SK-N-SH treated with all-trans-retinoic acid at 6 μM for 48 hours (cell line): ENCODE measurements at regions not wholly inside any gene's neighbourhood (a gene's known extent, or its start where the extent isn't known, plus 50 kb on each side); places are given as distances from the start of the nearest gene placed in this dataset.

Experiments
- ATAC-seq: fragments of 200-7000 bp; cut with Tn5 transposase; 3 replicates; pipeline ENCODE4 v1.9.1; 2020; ENCODE audit warnings: mild to moderate bottlenecking, moderate library complexity
- ARNTL ChIP-seq: fragments of 450-650 bp; formaldehyde crosslinking; IDR thresholded peaks from 2 replicates; pipeline ENCODE4 v1.5.0; 2020; ENCODE audit warnings: low read depth, mild to moderate bottlenecking, moderate library complexity, borderline replicate concordance
- BACH2 ChIP-seq: fragments of 250-450 bp; sonication (Bioruptor Pico); IDR thresholded peaks from 2 replicates; pipeline ENCODE4 v1.9.0; 2021; ENCODE audit warnings: mild to moderate bottlenecking, borderline replicate concordance
- CREB5 ChIP-seq: fragments of 250-450 bp; sonication (Bioruptor Pico); IDR thresholded peaks from 2 replicates; pipeline ENCODE4 v1.5.1; 2020; ENCODE audit warnings: low read depth, mild to moderate bottlenecking, moderate library complexity
- ESRRG ChIP-seq: fragments of 250-450 bp; sonication (Bioruptor Pico); IDR thresholded peaks from 2 replicates; pipeline ENCODE4 v1.6.1; 2021; ENCODE audit warnings: mild to moderate bottlenecking
- GLIS3 ChIP-seq: fragments of 250-450 bp; sonication (Bioruptor Pico); IDR thresholded peaks from 2 replicates; pipeline ENCODE4 v1.5.0; 2020; ENCODE audit warnings: mild to moderate bottlenecking, moderate library complexity
- ISL1 ChIP-seq: fragments of 250-450 bp; sonication (Bioruptor Pico); IDR thresholded peaks from 2 replicates; pipeline ENCODE4 v2.1.2; 2022; ENCODE audit warnings: mild to moderate bottlenecking, moderate library complexity
- OSR1 ChIP-seq: fragments of 250-450 bp; sonication (Bioruptor Pico); IDR thresholded peaks from 2 replicates; pipeline ENCODE4 v1.8.0; 2022; ENCODE audit warnings: moderate library complexity, mild to moderate bottlenecking, inconsistent platforms
- PATZ1 ChIP-seq: fragments of 250-450 bp; sonication (Bioruptor Pico); IDR thresholded peaks from 2 replicates; pipeline ENCODE4 v1.8.0; 2020; ENCODE audit warnings: mild to moderate bottlenecking, moderate library complexity, borderline replicate concordance
- POU6F1 ChIP-seq: fragments of 250-450 bp; sonication (Bioruptor Pico); IDR thresholded peaks from 2 replicates; pipeline ENCODE4 v1.8.0; 2021; ENCODE audit warnings: low read depth, mild to moderate bottlenecking, moderate library complexity, borderline replicate concordance
- SNAI2 ChIP-seq: fragments of 250-450 bp; sonication (Bioruptor Pico); IDR thresholded peaks from 2 replicates; pipeline ENCODE4 v1.5.0; 2020; ENCODE audit warnings: mild to moderate bottlenecking, moderate library complexity
- TCF4 ChIP-seq: fragments of 250-450 bp; sonication (Bioruptor Pico); IDR thresholded peaks from 2 replicates; pipeline ENCODE4 v1.8.0; 2021; ENCODE audit warnings: mild to moderate bottlenecking, moderate library complexity, borderline replicate concordance
- TOX ChIP-seq: fragments of 250-450 bp; sonication (Bioruptor Pico); IDR thresholded peaks from 2 replicates; pipeline ENCODE4 v1.8.0; 2021; ENCODE audit warnings: mild to moderate bottlenecking, moderate library complexity, borderline replicate concordance
- TSHZ2 ChIP-seq: fragments of 250-450 bp; sonication (Bioruptor Pico); IDR thresholded peaks from 2 replicates; pipeline ENCODE4 v1.5.0; 2020; ENCODE audit warnings: mild to moderate bottlenecking, moderate library complexity
- ZNF8 ChIP-seq: fragments of 450-650 bp; formaldehyde crosslinking; IDR thresholded peaks from 2 replicates; pipeline ENCODE4 v1.5.0; 2020; ENCODE audit warnings: mild to moderate bottlenecking, moderate library complexity

GRCh38 chr3:35392187-35392586 is 247.1 kb upstream of the ARPP21 start (continued):
- TF ChIP-seq CREB5 (no peak), TCF4 (CRISPR knock-in tag) (no peak), TSHZ2 (CRISPR knock-in tag) (no peak), TOX (no peak)

- ATAC-seq = no peak
- TF ChIP-seq ZNF8 (CRISPR knock-in tag) (no peak), ARNTL (CRISPR knock-in tag) (no peak), ISL1 (CRISPR knock-in tag) (no peak), POU6F1 (CRISPR knock-in tag) (no peak), ESRRG (CRISPR knock-in tag) (no peak), CREB5 (no peak), SNAI2 (CRISPR knock-in tag) (no peak)
Observed at GRCh38 chr3:35393901-35394799, 245.2 kb upstream of the ARPP21 start.

GRCh38 chr3:35394905-35395304 is 244.4 kb upstream of the ARPP21 start:
- TF ChIP-seq OSR1 (CRISPR knock-in tag) (no peak), TOX (no peak), GLIS3 (CRISPR knock-in tag) (no peak), BACH2 (CRISPR knock-in tag) (no peak), PATZ1 (no peak), CREB5 (no peak), POU6F1 (CRISPR knock-in tag) (no peak)
- ATAC-seq = no peak
